NCI-H1105 (cell line): ENCODE measurements at regions not wholly inside any gene's neighbourhood (a gene's known extent, or its start where the extent isn't known, plus 50 kb on each side); places are given as distances from the start of the nearest gene placed in this dataset.

Experiments
- DNase-seq: peaks from one replicate; lab custom pipeline; 2025; lab: John Stamatoyannopoulos, UW

- no peak for DNase-seq
Measured at GRCh38 chr2:118738524-118739308, 108.7 kb downstream of the EN1 start.

GRCh38 chr2:118738106-118738505 is 109.3 kb downstream of the EN1 start:
- DNase-seq: no peak

- DNase-seq: peak; percentile 0
Measured at GRCh38 chr2:118737684-118738083, 109.8 kb downstream of the EN1 start.

GRCh38 chr2:118732432-118732831 is 115.0 kb downstream of the EN1 start:
- DNase-seq: no peak

- DNase-seq: no peak
Measured at GRCh38 chr2:118731413-118731812, 116.0 kb downstream of the EN1 start.

- DNase-seq: no peak
Measured at GRCh38 chr2:118730405-118730804, 117.0 kb downstream of the EN1 start.

- no peak for DNase-seq
Measured at GRCh38 chr2:118729760-118730159, 117.7 kb downstream of the EN1 start.

GRCh38 chr2:118728984-118729383 is 118.5 kb downstream of the EN1 start:
- no peak for DNase-seq

- DNase-seq: no peak
Measured at GRCh38 chr2:118726821-118727220, 120.6 kb downstream of the EN1 start.

- no peak for DNase-seq
Measured at GRCh38 chr2:118723394-118723793, 124.1 kb downstream of the EN1 start.

GRCh38 chr2:118722976-118723375 is 124.5 kb downstream of the EN1 start:
- no peak for DNase-seq

- DNase-seq: no peak
Measured at GRCh38 chr2:118721817-118722551, 125.5 kb downstream of the EN1 start.

GRCh38 chr2:118720866-118721265 is 126.6 kb downstream of the EN1 start:
- no peak for DNase-seq

GRCh38 chr2:118718921-118719320 is 128.5 kb downstream of the EN1 start:
- no peak for DNase-seq

GRCh38 chr2:118716102-118716501 is 131.3 kb downstream of the EN1 start:
- no peak for DNase-seq

GRCh38 chr2:118714118-118714517 is 133.3 kb downstream of the EN1 start:
- no peak for DNase-seq

GRCh38 chr2:118711603-118712002 is 135.8 kb downstream of the EN1 start:
- no peak for DNase-seq

- DNase-seq: no peak
Measured at GRCh38 chr2:118710481-118710880, 137.0 kb downstream of the EN1 start.

- DNase-seq: no peak
Measured at GRCh38 chr2:118709786-118710185, 137.7 kb downstream of the EN1 start.

GRCh38 chr2:118706844-118707243 is 140.6 kb downstream of the EN1 start:
- no peak for DNase-seq

GRCh38 chr2:118706371-118706770 is 141.1 kb downstream of the EN1 start:
- no peak for DNase-seq

GRCh38 chr2:118705032-118705431 is 142.4 kb downstream of the EN1 start:
- no peak for DNase-seq

- DNase-seq: no peak
Measured at GRCh38 chr2:118699447-118700175, 147.8 kb downstream of the EN1 start.
